HG02759 (cell line): ENCODE measurements at regions not wholly inside any gene's neighbourhood (a gene's known extent, or its start where the extent isn't known, plus 50 kb on each side); places are given as distances from the start of the nearest gene placed in this dataset.

Experiments used
- ATAC-seq: cut with Tn5 transposase; IDR thresholded peaks from one replicate; pipeline ENCODE4 v1.9.1; 2021; ENCODE audit warnings: mild to moderate bottlenecking, moderate library complexity; ENCODE audit not compliant: unreplicated experiment

GRCh38 chr22:49156662-49157285 lies 670.9 kb downstream of the BRD1 start:
- ATAC-seq: no peak

GRCh38 chr22:49155770-49156580 lies 671.7 kb downstream of the BRD1 start:
- ATAC-seq: no peak

GRCh38 chr22:49155039-49155769 lies 672.5 kb downstream of the BRD1 start:
- no peak for ATAC-seq

DNA sequence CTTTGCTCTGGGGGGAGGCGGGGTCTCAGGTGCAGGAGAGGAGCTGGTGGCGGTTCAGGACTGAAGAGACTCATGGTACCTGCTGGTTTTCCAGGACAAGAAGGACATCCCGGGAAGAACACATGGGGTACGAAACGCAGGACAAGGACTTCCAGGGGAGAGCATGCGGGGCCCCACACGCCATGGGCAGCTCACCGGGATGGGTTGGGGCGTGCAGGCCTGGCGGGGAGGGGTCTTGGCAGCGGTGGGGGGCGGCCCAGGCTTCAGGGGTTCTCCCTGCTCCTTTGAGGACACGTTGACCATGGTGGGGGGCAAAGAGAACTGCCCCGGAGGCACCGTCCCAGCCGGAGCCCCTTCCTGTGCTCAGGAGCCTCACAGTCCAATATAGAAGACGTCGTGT lies 673.2 kb downstream of the BRD1 start:
- ATAC-seq: no peak

GRCh38 chr22:49153921-49154320 lies 673.8 kb downstream of the BRD1 start:
- ATAC-seq: no peak

DNA sequence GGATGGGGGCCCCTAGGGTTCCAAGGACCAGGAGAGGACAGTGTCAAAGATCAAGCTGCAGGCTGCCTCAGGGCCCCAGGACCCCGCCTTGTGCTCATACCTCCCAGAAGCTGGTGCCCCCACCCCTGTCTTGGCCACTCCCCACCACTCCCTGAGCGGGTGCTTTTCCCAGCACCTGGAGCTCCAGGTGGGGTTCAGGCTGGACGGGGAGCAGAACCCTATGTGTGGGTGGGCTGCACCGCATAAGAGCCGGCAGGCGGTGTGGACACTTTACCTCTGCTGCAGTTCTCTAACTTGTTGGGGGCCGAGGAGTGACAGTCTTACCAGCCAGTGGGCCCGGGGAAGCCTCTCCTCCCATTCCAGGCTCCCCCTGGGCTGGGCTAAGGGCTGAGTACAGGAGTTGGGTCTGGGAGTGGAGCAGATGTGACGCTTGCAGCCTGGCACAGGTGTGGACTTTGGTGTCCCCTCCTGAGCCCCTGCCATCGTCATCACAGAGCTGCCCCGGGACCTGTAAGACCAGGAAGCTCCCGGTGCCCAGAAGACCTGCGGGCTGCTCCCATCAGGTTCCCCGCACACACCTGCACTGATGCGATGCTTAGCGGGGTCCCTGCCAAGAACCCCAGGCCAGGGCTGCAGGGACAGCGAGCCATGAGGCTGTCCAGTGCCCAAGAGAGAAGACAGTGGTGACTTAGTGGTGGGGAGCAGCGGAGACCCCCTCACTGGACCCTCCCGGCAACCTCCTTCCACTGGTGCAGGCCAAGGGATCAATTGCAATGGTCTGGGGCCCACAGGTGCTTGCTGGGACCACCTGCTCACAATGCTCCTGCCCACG lies 674.5 kb downstream of the BRD1 start:
- ATAC-seq: no peak

GRCh38 chr22:49152127-49152938 lies 675.3 kb downstream of the BRD1 start:
- no peak for ATAC-seq

GRCh38 chr22:49151256-49152126 lies 676.2 kb downstream of the BRD1 start:
- ATAC-seq: no peak

GRCh38 chr22:49150801-49151221 lies 676.9 kb downstream of the BRD1 start:
- ATAC-seq: no peak

DNA sequence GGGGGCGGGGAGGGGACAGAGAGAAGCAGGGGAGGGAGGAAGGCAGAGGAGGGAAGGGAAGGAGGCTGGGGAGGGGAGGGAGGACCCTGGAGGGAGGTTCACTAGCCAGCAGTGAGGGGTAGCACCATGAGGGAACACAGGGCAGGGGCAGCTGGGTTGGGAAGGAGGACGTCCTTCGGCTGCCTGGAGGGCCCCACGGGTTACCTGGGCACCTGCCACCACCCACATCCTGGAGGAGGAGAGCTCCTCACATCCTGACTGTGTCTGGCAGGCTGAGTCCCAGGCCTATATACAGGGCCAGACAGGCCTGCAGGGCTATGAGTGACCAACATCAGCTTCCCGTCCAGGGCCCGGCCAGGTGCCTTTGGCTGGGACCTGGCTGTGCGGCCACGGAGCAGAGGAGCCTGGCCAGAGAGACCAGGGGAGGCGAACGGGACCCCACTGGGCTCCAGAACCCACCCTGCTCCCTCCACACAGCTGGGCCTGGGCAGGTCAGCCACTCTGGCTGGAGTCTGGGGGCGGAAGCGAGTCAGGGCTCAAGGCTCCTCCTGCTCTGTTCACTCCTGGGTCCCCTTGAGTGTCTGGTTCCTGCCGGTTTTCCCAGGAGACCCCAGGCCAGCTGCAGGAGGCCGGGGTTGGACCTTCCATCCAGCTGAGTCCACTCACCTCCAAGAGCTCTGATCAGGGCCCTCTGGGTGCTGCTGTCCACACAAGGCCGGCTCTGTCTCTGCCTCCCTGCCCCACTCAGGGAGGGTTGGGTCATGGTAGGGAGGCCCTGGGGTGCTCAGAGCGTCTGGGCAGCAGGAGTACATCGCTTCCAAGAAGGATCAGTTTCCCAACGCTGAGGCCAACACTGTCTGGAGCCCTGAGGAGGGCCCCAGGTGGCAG lies 677.7 kb downstream of the BRD1 start:
- ATAC-seq: no peak

DNA sequence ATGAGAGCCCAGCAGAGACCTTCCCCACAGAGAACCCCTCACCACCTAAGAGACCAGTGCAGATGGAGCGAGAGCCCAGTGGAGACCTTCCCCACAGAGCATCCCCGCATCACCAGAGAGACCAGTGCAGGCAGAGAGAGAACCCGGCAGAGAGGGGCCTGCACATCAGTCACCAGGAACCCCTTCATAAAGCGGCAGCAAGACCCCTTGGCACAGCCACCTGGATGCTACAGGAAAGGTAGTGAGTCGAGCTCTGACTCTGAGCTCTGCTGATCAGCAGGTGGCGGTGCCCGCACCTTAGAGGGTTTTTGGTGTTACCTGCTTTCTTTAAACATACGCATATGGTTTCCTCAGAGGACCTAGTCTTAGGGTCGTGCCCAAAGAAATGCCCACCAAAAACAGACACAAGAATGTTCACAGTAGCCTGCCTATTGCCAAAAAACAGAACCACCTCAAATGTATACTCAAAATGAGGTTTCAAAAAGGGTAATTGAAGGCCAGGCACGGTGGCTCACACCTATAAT lies 678.7 kb downstream of the BRD1 start:
- ATAC-seq: no peak

DNA sequence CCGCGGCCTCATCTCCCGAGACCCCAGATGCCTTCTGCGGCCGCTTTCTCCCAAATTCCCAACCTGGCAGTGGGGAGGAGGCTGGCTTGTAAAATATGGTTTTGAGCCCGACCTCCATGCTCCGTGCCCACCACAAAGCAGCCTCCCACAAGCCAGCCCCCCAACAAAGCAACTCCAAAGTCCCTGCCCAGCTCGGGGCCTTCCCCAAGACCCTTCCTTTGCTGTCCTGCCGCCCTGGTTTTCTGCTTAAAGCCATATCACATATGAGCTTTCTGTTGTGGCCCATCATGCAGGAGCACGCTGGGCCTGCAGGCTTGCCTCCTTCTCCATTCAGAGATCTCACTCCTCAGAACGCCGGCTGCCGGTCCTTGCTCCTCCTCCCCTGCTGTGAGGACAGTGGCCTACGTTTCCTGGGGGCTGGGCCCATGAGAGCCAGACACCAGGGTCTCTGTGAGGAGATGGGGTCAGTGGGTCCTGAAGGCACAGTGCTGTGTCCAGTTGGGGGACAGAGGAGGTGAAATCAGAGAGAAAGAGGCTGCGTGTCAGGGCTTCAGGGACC lies 680.0 kb downstream of the BRD1 start:
- no peak for ATAC-seq

DNA sequence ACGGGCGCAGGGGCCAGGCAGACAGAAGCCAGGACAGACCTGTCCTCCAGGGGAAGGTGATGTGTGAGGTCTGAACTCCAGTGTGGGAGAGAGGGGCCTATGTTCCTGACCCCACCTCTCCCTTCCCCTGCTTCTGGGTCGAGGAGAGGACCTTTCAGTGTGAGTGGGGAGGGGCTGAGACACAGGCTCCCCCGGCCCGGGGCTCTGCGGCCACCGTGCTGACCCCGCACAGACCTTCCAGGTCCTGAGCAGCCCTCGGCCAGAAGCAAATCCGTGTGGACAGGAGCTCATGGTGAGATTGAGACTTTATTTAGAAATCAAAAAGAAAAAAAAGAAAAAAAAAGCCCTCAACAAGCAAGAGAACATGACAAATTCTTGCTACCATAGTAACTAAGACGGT lies 680.5 kb downstream of the BRD1 start:
- no peak for ATAC-seq

GRCh38 chr22:49146511-49146910 lies 681.2 kb downstream of the BRD1 start:
- no peak for ATAC-seq

GRCh38 chr22:49143812-49144211 lies 683.9 kb downstream of the BRD1 start:
- no peak for ATAC-seq

DNA sequence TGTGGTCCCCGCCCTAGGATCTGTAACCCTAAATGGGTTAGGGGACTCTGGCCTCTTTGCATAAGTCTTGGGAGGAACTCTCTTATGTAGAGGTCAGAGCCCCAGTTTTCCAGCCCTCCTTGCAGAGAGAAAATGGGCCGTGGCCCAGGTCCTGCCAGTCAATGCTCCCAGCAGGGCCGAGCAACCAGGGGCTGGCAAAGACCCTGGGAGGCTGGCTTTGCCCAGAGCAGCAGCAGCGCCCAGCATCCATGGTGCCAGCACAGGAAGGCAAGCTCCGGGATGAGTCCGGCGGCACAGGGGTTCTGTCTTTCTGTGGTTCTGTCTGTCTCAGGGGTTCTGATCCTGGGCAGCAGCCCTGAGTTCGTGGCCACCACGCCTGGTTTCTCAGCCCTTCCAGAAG lies 684.8 kb downstream of the BRD1 start:
- no peak for ATAC-seq

- ATAC-seq: no peak
These were observed 685.4 kb downstream of the BRD1 start for GRCh38 chr22:49142296-49142695.

- ATAC-seq: no peak
These were observed 685.9 kb downstream of the BRD1 start for GRCh38 chr22:49141761-49142160.
